Loucy (cell line): ENCODE measurements at regions not wholly inside any gene's neighbourhood (a gene's known extent, or its start where the extent isn't known, plus 50 kb on each side); places are given as distances from the start of the nearest gene placed in this dataset.

ENCODE experiments used
- H2AFZ ChIP-seq: fragments of 200-600 bp; sonication (generic); 2 replicates; pipeline ENCODE4 v1.6.0; 2016; ENCODE audit warnings: antibody characterized with exemption, mild to moderate bottlenecking, low read length, moderate library complexity
- H3F3A ChIP-seq: fragments of 200-600 bp; 2 replicates; pipeline ENCODE4 v1.6.0; 2016; ENCODE audit warnings: antibody characterized with exemption, low read depth, mild to moderate bottlenecking
- H3K27me3 ChIP-seq: fragments of 200-600 bp; sonication (generic); 2 replicates; pipeline ENCODE4 v1.6.1; 2014; ENCODE audit warnings: low read length, mild to moderate bottlenecking; ENCODE audit not compliant: insufficient read depth, poor library complexity, severe bottlenecking
- H3K36me3 ChIP-seq: fragments of 200-600 bp; sonication (generic); 2 replicates; pipeline ENCODE4 v1.6.1; 2016; ENCODE audit warnings: low read length; ENCODE audit not compliant: insufficient read depth
- H3K4me1 ChIP-seq: fragments of 200-600 bp; sonication (generic); 2 replicates; pipeline ENCODE4 v1.5.1; 2014; ENCODE audit warnings: low read length, mild to moderate bottlenecking; ENCODE audit not compliant: insufficient read depth, poor library complexity, severe bottlenecking
- H3K4me2 ChIP-seq: fragments of 200-600 bp; sonication (generic); 2 replicates; pipeline ENCODE4 v1.6.0; 2014; ENCODE audit warnings: antibody characterized with exemption, low read length, low read depth, mild to moderate bottlenecking; ENCODE audit not compliant: poor library complexity, severe bottlenecking
- H3K4me3 ChIP-seq: fragments of 200-600 bp; sonication (generic); 2 replicates; pipeline ENCODE4 v1.5.1; 2014; ENCODE audit warnings: low read length, mild to moderate bottlenecking, mixed read lengths; ENCODE audit not compliant: poor library complexity, severe bottlenecking
- H3K79me2 ChIP-seq: fragments of 200-600 bp; sonication (generic); 2 replicates; pipeline ENCODE4 v1.6.1; 2014; ENCODE audit warnings: low read length; ENCODE audit not compliant: insufficient read depth
- H3K9ac ChIP-seq: fragments of 200-600 bp; sonication (generic); 2 replicates; pipeline ENCODE4 v1.6.0; 2014; ENCODE audit warnings: mild to moderate bottlenecking, low read depth, low read length, moderate library complexity; ENCODE audit not compliant: poor library complexity, severe bottlenecking
- H3K9me2 ChIP-seq: fragments of 200-600 bp; sonication (generic); replicated peaks from 2 replicates; pipeline ENCODE4 v1.6.1; 2016; ENCODE audit warnings: low read depth, low read length, mixed read lengths
- H3K9me3 ChIP-seq: fragments of 200-600 bp; sonication (generic); 2 replicates; pipeline ENCODE4 v1.6.1; 2014; ENCODE audit warnings: mild to moderate bottlenecking, antibody characterized with exemption, low read length, low read depth; ENCODE audit not compliant: insufficient read depth
- H4K20me1 ChIP-seq: fragments of 200-600 bp; sonication (generic); 2 replicates; pipeline ENCODE4 v1.6.0; 2014; ENCODE audit warnings: antibody characterized with exemption, low read length, mild to moderate bottlenecking; ENCODE audit not compliant: insufficient read depth, poor library complexity, severe bottlenecking
- CTCF ChIP-seq: fragments of 200-600 bp; sonication (generic); conservative IDR thresholded peaks from 2 replicates; pipeline ENCODE4 v1.5.1; 2014; ENCODE audit warnings: mild to moderate bottlenecking, antibody characterized with exemption, low read length
- EZH2phosphoT487 ChIP-seq: fragments of 200-600 bp; IDR thresholded peaks from 2 replicates; pipeline ENCODE4 v1.6.1; 2018; ENCODE audit warnings: antibody characterized with exemption, mild to moderate bottlenecking, moderate library complexity, borderline replicate concordance

- no peak overlapping the region for H3K4me2 ChIP-seq
- no peaks in the 10 kb centered on the region for H3K9me2 ChIP-seq
- TF ChIP-seq EZH2phosphoT487 = no peak
These were observed 191.6 kb upstream of the NCAM1 start for GRCh38 chr11:112769584-112769983.

GRCh38 chr11:112770033-112770432, 191.2 kb upstream of the NCAM1 start:
- Histone ChIP-seq H3K9ac (no peak overlapping the region), H3K9me2 (no peaks in the 10 kb centered on the region), H3K27me3 (no peaks in the 10 kb centered on the region), H2AFZ (no peak overlapping the region), H3K36me3 (no peaks in the 10 kb centered on the region), H3K4me3 (no peak overlapping the region), H3F3A (no peaks in the 10 kb centered on the region), H3K4me1 (no peaks in the 10 kb centered on the region), H4K20me1 (no peaks in the 10 kb centered on the region), H3K4me2 (no peak overlapping the region), H3K9me3 (no peaks in the 10 kb centered on the region), H3K79me2 (no peaks in the 10 kb centered on the region)
- no peak for TF ChIP-seq EZH2phosphoT487
- no peak for TF ChIP-seq CTCF

More at GRCh38 chr11:112769584-112769983, 191.6 kb upstream of the NCAM1 start:
- Histone ChIP-seq H3K4me1 (no peaks in the 10 kb centered on the region), H2AFZ (no peak overlapping the region), H3K9me3 (no peaks in the 10 kb centered on the region), H3K36me3 (no peaks in the 10 kb centered on the region), H3K79me2 (no peaks in the 10 kb centered on the region), H4K20me1 (no peaks in the 10 kb centered on the region), H3K4me3 (no peak overlapping the region), H3F3A (no peaks in the 10 kb centered on the region), H3K9ac (no peak overlapping the region), H3K27me3 (no peaks in the 10 kb centered on the region)

- no peak overlapping the region for H3K9ac ChIP-seq
- no peak overlapping the region for H2AFZ ChIP-seq
- no peaks in the 10 kb centered on the region for H3K79me2 ChIP-seq
- no peaks in the 10 kb centered on the region for H3K27me3 ChIP-seq
- no peaks in the 10 kb centered on the region for H3K9me3 ChIP-seq
- H3F3A ChIP-seq = no peaks in the 10 kb centered on the region
- no peaks in the 10 kb centered on the region for H3K4me1 ChIP-seq
- H3K9me2 ChIP-seq = no peaks in the 10 kb centered on the region
- no peak overlapping the region for H3K4me2 ChIP-seq
- no peaks in the 10 kb centered on the region for H3K36me3 ChIP-seq
- no peak for TF ChIP-seq CTCF
- TF ChIP-seq EZH2phosphoT487 = no peak
- H4K20me1 ChIP-seq = no peaks in the 10 kb centered on the region
- H3K4me3 ChIP-seq = no peak overlapping the region
These were observed 190.7 kb upstream of the NCAM1 start for GRCh38 chr11:112770487-112770886.

GRCh38 chr11:112771851-112772250, 189.4 kb upstream of the NCAM1 start:
- H3F3A ChIP-seq = no peaks in the 10 kb centered on the region
- no peaks in the 10 kb centered on the region for H3K36me3 ChIP-seq
- H3K9me2 ChIP-seq = no peaks in the 10 kb centered on the region
- no peak overlapping the region for H3K9ac ChIP-seq
- no peaks in the 10 kb centered on the region for H3K4me1 ChIP-seq
- no peaks in the 10 kb centered on the region for H3K79me2 ChIP-seq
- H3K4me3 ChIP-seq = no peak overlapping the region
- H3K4me2 ChIP-seq = no peak overlapping the region
- H3K9me3 ChIP-seq = no peaks in the 10 kb centered on the region
- no peak overlapping the region for H2AFZ ChIP-seq
- TF ChIP-seq CTCF = no peak
- no peak for TF ChIP-seq EZH2phosphoT487
- no peaks in the 10 kb centered on the region for H3K27me3 ChIP-seq
- H4K20me1 ChIP-seq = no peaks in the 10 kb centered on the region
